CD4-positive, alpha-beta T cell (primary cell): ENCODE measurements at regions not wholly inside any gene's neighbourhood (a gene's known extent, or its start where the extent isn't known, plus 50 kb on each side); places are given as distances from the start of the nearest gene placed in this dataset.

Experiments
- ATAC-seq: fragments of 200-7000 bp; cut with Tn5 transposase; one replicate; pipeline ENCODE4 v1.10.0; 2022; ENCODE audit warnings: mild to moderate bottlenecking; ENCODE audit not compliant: poor library complexity
- CTCF ChIA-PET: fragments of 350-600 bp; sonication (Branson Sonifier 250); formaldehyde crosslinking; loops from one replicate; lab custom pipeline; 2021; ENCODE audit warnings: antibody characterized with exemption, inconsistent platforms; lab: Charles Lee
- POLR2A ChIA-PET: fragments of 350-600 bp; sonication (Branson Sonifier 250); formaldehyde crosslinking; loops from one replicate; lab custom pipeline; 2021; ENCODE audit warnings: antibody characterized with exemption, inconsistent platforms; lab: Charles Lee
- DNase-seq, 14 experiments: peaks; one replicate each; pipeline ENCODE4 v3.0.0-alpha.2; 2013 to 2020; ENCODE audit warnings: mixed read lengths in 2 of 14
- H3K27ac ChIP-seq, 2 donors: one replicate each; pipeline versions ENCODE4 v1.5.1 to v1.7.0; 2013; ENCODE audit warnings: low read length in 2 of 2, low read depth in 1 of 2, mild to moderate bottlenecking in 1 of 2
- H3K27me3 ChIP-seq, 2 experiments: 1 replicate in 1 of 2; 2 replicates in 1 of 2; pipeline versions ENCODE4 v1.6.1 to v1.7.0; 2013; ENCODE audit warnings: low read length in 2 of 2, control low read depth in 1 of 2, mild to moderate bottlenecking in 1 of 2, moderate library complexity in 1 of 2; ENCODE audit not compliant: insufficient read depth in 2 of 2, control insufficient read depth in 1 of 2
- H3K36me3 ChIP-seq: one replicate; pipeline ENCODE4 v1.6.1; 2013; ENCODE audit warnings: low read length, control low read depth; ENCODE audit not compliant: insufficient read depth
- H3K4me1 ChIP-seq: one replicate; pipeline ENCODE4 v1.6.1; 2013; ENCODE audit warnings: low read length, control low read depth; ENCODE audit not compliant: insufficient read depth
- H3K4me3 ChIP-seq: one replicate; pipeline ENCODE4 v1.5.1; 2013; ENCODE audit warnings: mild to moderate bottlenecking, low read length, moderate library complexity
- H3K9me3 ChIP-seq, 2 experiments: 1 replicate in 1 of 2; 2 replicates in 1 of 2; pipeline versions ENCODE4 v1.6.1 to v1.7.0; 2013; ENCODE audit warnings: low read length in 2 of 2, mild to moderate bottlenecking in 2 of 2, control low read depth in 1 of 2, moderate library complexity in 1 of 2; ENCODE audit not compliant: control insufficient read depth in 1 of 2, insufficient read depth in 1 of 2
- H3K27ac Mint-ChIP-seq: one replicate; pipeline ENCODE4 v1.8.0; 2020; ENCODE audit warnings: mixed read lengths
- H3K27me3 Mint-ChIP-seq: one replicate; pipeline ENCODE4 v1.8.0; 2021; ENCODE audit warnings: mixed read lengths
- H3K36me3 Mint-ChIP-seq: one replicate; pipeline ENCODE4 v1.8.0; 2021; ENCODE audit warnings: low read depth, mixed read lengths
- H3K4me1 Mint-ChIP-seq: one replicate; pipeline ENCODE4 v1.8.0; 2021; ENCODE audit warnings: low read depth, mixed read lengths
- H3K4me3 Mint-ChIP-seq: one replicate; pipeline ENCODE4 v1.8.0; 2020; ENCODE audit warnings: mild to moderate bottlenecking, mixed read lengths
- H3K9me3 Mint-ChIP-seq: one replicate; pipeline ENCODE4 v1.8.0; 2020; ENCODE audit warnings: mixed read lengths
- intact Hi-C, 2 experiments: fragments of 100-400 bp; cut with DNase I in 1 of 2; cut with micrococcal nuclease in 1 of 2; formaldehyde crosslinking; loops; one replicate each; pipeline versions ENCODE4 v1.15.1 to v1.9.0; 2023 to 2025; cut with DNase I, micrococcal nuclease
- TF ChIP-seq, protein P1 (sequence below): fragments of 200-600 bp; IDR thresholded peaks from one replicate; pipeline ENCODE4 v1.8.0; 2022; ENCODE audit warnings: antibody characterized with exemption, mild to moderate bottlenecking

DNA sequence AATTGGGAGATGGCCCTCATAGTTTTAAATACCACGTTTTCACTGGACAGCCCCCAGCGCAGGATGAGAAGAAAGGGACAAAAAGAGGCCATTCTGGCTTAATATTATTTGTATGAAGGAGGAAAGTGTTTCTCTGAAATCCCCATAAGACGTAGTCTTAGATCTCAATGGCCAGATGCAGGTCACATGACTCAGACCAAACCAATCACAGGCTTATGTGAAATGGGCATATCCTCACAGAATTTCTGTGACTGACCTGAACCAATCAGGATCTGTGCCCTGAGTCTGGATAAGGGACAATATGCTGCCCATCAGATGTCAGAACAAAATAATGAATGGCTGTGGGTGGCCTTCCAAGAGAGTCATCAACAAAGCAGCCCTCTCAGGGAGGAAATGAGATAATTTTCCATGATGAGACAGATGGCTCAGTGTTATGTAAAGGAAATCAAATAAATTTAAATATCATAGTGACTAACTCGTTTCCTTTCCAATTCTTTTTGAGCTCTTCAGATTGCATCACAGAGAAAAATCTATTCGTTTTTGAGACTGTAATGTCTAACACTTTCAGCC lies 1009.5 kb upstream of the TMEM132C start:
- DNase-seq (no peak), ATAC-seq (no peak)
- Mint-ChIP-seq H3K4me3 (no peak overlapping the region), H3K36me3 (no peaks in the 10 kb centered on the region), H3K9me3 (no peaks in the 10 kb centered on the region), H3K4me1 (no peaks in the 10 kb centered on the region), H3K27me3 (peaks cover 4% of the 10 kb centered on the region), H3K27ac (no peak overlapping the region)
- H3K27me3 ChIP-seq = no peaks in the 10 kb centered on the region
- no peak overlapping the region for H3K4me3 ChIP-seq
- CTCF ChIA-PET = no interaction called here
- TF ChIP-seq, protein P1, sequence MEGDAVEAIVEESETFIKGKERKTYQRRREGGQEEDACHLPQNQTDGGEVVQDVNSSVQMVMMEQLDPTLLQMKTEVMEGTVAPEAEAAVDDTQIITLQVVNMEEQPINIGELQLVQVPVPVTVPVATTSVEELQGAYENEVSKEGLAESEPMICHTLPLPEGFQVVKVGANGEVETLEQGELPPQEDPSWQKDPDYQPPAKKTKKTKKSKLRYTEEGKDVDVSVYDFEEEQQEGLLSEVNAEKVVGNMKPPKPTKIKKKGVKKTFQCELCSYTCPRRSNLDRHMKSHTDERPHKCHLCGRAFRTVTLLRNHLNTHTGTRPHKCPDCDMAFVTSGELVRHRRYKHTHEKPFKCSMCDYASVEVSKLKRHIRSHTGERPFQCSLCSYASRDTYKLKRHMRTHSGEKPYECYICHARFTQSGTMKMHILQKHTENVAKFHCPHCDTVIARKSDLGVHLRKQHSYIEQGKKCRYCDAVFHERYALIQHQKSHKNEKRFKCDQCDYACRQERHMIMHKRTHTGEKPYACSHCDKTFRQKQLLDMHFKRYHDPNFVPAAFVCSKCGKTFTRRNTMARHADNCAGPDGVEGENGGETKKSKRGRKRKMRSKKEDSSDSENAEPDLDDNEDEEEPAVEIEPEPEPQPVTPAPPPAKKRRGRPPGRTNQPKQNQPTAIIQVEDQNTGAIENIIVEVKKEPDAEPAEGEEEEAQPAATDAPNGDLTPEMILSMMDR = no peak
- no peaks in the 10 kb centered on the region for H3K4me1 ChIP-seq
- H3K9me3 ChIP-seq = no peaks in the 10 kb centered on the region
- no peak overlapping the region for H3K27ac ChIP-seq
- no peaks in the 10 kb centered on the region for H3K36me3 ChIP-seq
- POLR2A ChIA-PET = no interaction called here
- intact Hi-C loops = no loop called here

DNA sequence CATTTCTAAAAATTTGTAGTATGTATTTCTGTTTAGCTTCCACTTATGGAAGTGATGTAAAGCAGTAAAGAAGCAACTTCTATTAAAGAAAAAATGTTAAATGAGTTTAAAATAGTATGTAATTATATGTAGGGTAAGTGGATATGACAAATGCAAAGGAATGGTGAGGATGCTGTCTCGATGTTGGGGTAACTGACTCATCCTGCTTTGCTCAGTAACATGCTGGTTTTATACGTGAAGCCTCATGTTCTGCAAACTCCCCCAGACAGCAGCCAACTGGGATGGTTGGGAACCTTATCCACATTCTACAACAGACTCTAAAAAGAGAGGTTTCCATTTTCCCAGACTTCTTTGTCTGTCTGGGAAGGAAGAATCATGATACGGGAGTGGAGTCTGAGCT lies 1006.4 kb upstream of the TMEM132C start:
- H3K27me3 ChIP-seq = no peaks in the 10 kb centered on the region
- no peak overlapping the region for H3K27ac Mint-ChIP-seq
- DNase-seq (no peak), ATAC-seq (no peak)
- no peak overlapping the region for H3K27ac ChIP-seq
- intact Hi-C loops = no loop called here
- TF ChIP-seq, protein P1 = no peak
- H3K4me1 ChIP-seq = no peaks in the 10 kb centered on the region
- no peaks in the 10 kb centered on the region for H3K4me1 Mint-ChIP-seq
- H3K27me3 Mint-ChIP-seq = peaks cover 4% of the 10 kb centered on the region
- H3K4me3 ChIP-seq = no peak overlapping the region
- H3K9me3 Mint-ChIP-seq = no peaks in the 10 kb centered on the region
- H3K36me3 Mint-ChIP-seq = no peaks in the 10 kb centered on the region
- H3K36me3 ChIP-seq = no peaks in the 10 kb centered on the region
- H3K4me3 Mint-ChIP-seq = no peak overlapping the region
- H3K9me3 ChIP-seq = peaks cover 0 to 6% of the 10 kb centered on the region in 2 experiments
- ChIA-PET CTCF (no interaction called here), POLR2A (no interaction called here)

DNA sequence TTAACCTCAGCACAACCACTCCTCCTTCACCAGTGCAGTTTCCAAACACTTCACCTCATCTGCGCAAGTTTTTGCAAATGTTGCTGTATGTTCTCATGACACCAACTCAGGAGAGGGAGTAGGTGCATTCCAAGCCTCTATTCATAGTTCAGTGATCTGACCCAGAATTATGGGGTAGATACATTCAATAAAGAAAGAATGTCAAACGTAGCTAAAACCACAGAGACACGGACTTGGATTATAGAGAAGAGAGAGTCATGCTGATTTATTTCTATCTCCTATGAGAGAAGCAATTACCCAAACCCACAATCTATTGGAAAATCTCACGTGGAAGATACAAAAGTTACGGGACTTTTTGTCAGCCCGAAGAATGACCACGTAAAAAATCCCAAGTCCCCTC lies 1006.0 kb upstream of the TMEM132C start:
- Mint-ChIP-seq H3K4me3 (no peak overlapping the region), H3K4me1 (no peaks in the 10 kb centered on the region), H3K9me3 (no peaks in the 10 kb centered on the region), H3K27ac (no peak overlapping the region), H3K36me3 (no peaks in the 10 kb centered on the region), H3K27me3 (peaks cover 4% of the 10 kb centered on the region)
- intact Hi-C loops = no loop called here
- no peak overlapping the region for H3K4me3 ChIP-seq
- TF ChIP-seq, protein P1 = no peak
- POLR2A ChIA-PET = no interaction called here
- H3K27ac ChIP-seq = no peak overlapping the region
- DNase-seq (no peak), ATAC-seq (no peak)
- CTCF ChIA-PET = no interaction called here
- no peaks in the 10 kb centered on the region for H3K36me3 ChIP-seq
- peaks cover 0 to 6% of the 10 kb centered on the region in 2 experiments for H3K9me3 ChIP-seq
- H3K4me1 ChIP-seq = no peaks in the 10 kb centered on the region
- no peaks in the 10 kb centered on the region for H3K27me3 ChIP-seq
